NT2/D1 (cell line): ENCODE measurements at regions not wholly inside any gene's neighbourhood (a gene's known extent, or its start where the extent isn't known, plus 50 kb on each side); places are given as distances from the start of the nearest gene placed in this dataset.

Experiments
- SUZ12 ChIP-seq: IDR thresholded peaks from 2 replicates; pipeline ENCODE4 v1.6.1; 2011; ENCODE audit not compliant: insufficient read length, insufficient read depth; ENCODE audit errors: extremely low read depth
- YY1 ChIP-seq: IDR thresholded peaks from 2 replicates; pipeline ENCODE4 v1.6.1; 2011; ENCODE audit not compliant: insufficient read length, insufficient read depth
- ZNF274 ChIP-seq: IDR thresholded peaks from 2 replicates; pipeline ENCODE4 v1.6.1; 2011; ENCODE audit warnings: mild to moderate bottlenecking, low read depth, low read length

GRCh38 chr6:128694303-128695009 is 174.1 kb upstream of the PTPRK start:
- no peak for TF ChIP-seq ZNF274
- TF ChIP-seq YY1, result no peak
- TF ChIP-seq SUZ12, result no peak
